ENCODE measurements at regions not wholly inside any gene's neighbourhood (a gene's known extent, or its start where the extent isn't known, plus 50 kb on each side); places are given as distances from the start of the nearest gene placed in this dataset.
A peak's percentile ranks its signal among the peaks of the same experiment; 100 is the strongest.

DNA sequence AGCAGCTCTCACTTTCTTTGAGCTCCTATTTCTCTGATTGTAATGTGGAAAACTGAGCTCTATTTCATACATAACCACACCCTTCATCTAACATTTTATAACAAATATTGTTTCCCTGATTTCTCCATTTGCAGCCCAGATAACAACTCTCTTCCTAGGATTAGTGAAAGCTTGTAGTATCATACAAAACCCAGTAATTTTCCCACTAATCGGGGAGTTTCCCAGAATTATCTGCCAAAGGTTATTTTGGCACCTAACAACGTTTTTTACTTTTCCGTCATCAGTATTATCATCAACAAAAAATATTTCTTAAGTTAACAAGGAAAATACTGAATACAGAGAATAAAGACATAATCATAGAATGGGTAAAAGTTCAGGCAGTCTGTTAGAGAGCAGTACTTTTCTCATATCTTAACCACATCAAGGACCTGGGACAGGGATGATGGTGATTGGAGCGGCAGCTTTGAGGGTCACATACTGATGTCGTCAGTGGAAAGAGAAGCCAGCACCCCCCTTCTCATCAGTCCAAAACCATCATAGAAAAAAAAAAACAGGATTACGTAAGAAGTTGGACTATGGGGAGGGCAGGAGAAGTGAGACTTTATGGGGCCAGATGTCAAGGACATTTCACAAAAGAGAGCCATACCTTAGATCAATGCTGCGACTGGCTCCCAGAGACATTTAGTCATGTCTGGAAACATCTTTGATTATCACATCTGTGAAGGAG, 166.1 kb upstream of the TNFAIP3 start:
- peak overlapping the region in 2 of 4 donors; percentile 17 to 30 for H3K27ac ChIP-seq
- no peak overlapping the region for H3K4me3 ChIP-seq
- WGBS, 2 donors = 38 to 39% methylated on average over 7 of the region's 7 CpGs
- no peaks in the 10 kb centered on the region for H3K36me3 ChIP-seq
- DNase-seq = no peak
- TF ChIP-seq, protein P1, sequence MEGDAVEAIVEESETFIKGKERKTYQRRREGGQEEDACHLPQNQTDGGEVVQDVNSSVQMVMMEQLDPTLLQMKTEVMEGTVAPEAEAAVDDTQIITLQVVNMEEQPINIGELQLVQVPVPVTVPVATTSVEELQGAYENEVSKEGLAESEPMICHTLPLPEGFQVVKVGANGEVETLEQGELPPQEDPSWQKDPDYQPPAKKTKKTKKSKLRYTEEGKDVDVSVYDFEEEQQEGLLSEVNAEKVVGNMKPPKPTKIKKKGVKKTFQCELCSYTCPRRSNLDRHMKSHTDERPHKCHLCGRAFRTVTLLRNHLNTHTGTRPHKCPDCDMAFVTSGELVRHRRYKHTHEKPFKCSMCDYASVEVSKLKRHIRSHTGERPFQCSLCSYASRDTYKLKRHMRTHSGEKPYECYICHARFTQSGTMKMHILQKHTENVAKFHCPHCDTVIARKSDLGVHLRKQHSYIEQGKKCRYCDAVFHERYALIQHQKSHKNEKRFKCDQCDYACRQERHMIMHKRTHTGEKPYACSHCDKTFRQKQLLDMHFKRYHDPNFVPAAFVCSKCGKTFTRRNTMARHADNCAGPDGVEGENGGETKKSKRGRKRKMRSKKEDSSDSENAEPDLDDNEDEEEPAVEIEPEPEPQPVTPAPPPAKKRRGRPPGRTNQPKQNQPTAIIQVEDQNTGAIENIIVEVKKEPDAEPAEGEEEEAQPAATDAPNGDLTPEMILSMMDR (IDR thresholded peaks at IDR 0.05) = no peak
- no peaks in the 10 kb centered on the region for H3K27me3 ChIP-seq
- FAIRE-seq = no peak
- intact Hi-C loops (cut with DNase I) = no loop called here
- ATAC-seq = no peak
- peaks cover 15 to 41% (median 22%) of the 10 kb centered on the region in 3 donors for H3K4me1 ChIP-seq
- H3K9me3 ChIP-seq = no peaks in the 10 kb centered on the region

DNA sequence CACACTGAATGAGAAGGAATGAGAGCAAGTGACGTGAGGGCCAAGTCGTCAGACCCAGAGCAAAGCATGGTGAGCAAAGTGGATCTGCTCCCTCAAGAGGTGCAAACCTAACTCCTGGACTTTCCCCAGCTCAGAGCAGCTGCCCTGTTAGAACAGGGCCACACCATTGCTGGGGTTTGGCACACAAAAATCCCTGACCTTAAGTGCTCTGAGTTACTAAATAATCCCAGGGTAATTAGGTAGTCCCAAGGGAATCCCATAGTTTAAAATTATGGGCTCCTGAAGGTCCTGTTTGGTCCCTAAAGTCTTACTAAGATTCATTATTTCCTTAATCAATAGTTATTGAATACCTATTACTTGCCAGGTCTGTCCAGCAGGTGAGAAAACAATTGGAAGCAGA, 165.1 kb upstream of the TNFAIP3 start:
- FAIRE-seq (no peak), ATAC-seq (no peak), DNase-seq (no peak)
- intact Hi-C loops (cut with DNase I) = no loop called here
- no peaks in the 10 kb centered on the region for H3K9me3 ChIP-seq
- H3K27me3 ChIP-seq = no peaks in the 10 kb centered on the region
- peaks cover 9 to 31% (median 16%) of the 10 kb centered on the region in 3 donors for H3K4me1 ChIP-seq
- H3K36me3 ChIP-seq = no peaks in the 10 kb centered on the region
- H3K27ac ChIP-seq = peak overlapping the region in 1 of 4 donors; percentile 17
- H3K4me3 ChIP-seq = no peak overlapping the region
- 79 to 83% methylated on average over 2 of the region's 2 CpGs for WGBS, 2 donors
- TF ChIP-seq, protein P1 (IDR thresholded peaks at IDR 0.05) = no peak

DNA sequence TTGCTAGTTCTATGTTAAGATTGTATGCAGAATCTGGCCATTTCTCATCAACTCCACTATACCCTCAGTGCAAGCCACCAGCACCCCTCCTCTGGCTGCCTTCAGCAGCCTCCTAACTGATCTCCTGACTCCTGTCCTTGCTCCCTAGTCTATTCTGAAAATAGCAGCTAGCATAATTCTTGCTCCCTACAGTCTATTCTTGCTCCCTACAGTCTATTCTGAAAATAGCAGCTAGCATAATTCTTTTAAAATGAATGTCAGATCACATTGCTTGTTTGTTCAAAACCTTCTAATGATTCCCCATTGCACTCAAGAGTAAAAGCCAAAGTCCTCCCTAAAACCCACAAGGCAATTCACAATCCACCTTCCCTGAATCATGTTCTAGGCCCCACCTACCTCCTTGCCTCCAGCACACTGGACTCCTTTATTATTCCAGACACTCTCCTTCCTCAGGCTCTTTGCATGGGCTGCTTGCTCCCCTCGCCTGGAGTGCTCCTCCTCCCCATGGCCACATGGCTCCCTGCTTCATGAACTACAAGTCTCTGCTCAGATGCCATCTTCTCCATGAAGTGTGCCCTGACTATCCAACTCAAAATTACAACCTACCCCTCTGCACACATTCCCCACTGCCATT, 164.2 kb upstream of the TNFAIP3 start:
- Histone ChIP-seq H3K27me3 (no peaks in the 10 kb centered on the region), H3K4me3 (no peak overlapping the region), H3K27ac (no peak overlapping the region), H3K36me3 (no peaks in the 10 kb centered on the region), H3K4me1 (peaks cover 2 to 28% (median 7%) of the 10 kb centered on the region in 3 donors), H3K9me3 (no peaks in the 10 kb centered on the region)
- 91 to 94% methylated on average over 1 of the region's 1 CpG for WGBS, 2 donors
- intact Hi-C loops (cut with DNase I) = no loop called here
- TF ChIP-seq, protein P1 (IDR thresholded peaks at IDR 0.05) = no peak
- DNase-seq (no peak), FAIRE-seq (no peak), ATAC-seq (no peak)

DNA sequence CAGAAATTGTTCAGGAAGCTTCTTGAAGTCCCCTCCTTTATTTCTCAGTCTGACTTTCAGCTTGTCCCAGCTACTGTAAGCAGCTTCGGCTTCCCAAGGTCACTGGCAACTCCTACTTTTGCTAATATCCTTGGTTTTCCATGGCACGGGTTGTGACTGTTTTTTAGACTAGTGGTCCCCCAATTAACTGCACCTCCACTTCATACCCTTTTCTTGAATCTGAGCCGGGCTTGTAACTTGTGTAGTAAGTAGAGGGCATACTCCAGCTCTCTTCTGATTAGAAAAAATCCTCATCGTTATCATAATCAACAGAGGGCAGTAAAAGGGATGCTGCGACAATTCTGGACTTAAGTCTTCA, 162.3 kb upstream of the TNFAIP3 start:
- WGBS, 2 donors = 25 to 31% methylated on average over 5 of the region's 5 CpGs
- TF ChIP-seq, protein P1 (IDR thresholded peaks at IDR 0.05) = no peak
- Histone ChIP-seq H3K27ac (no peak overlapping the region), H3K27me3 (no peaks in the 10 kb centered on the region), H3K4me3 (no peak overlapping the region), H3K9me3 (no peaks in the 10 kb centered on the region), H3K4me1 (peaks cover 0 to 16% (median 0%) of the 10 kb centered on the region in 3 donors), H3K36me3 (no peaks in the 10 kb centered on the region)
- DNase-seq = no peak
- intact Hi-C loops (cut with DNase I) = loop anchor here in 1 of 3 donors (5.0 kb wide), 2 partner anchors 163 to 248 kb away; partner anchors contain the start of gene TNFAIP3
- no peak for FAIRE-seq
- peak in 1 of 4 donors; percentile 8 for ATAC-seq
